Esophagus muscularis mucosa (tissue), 4 donors: ENCODE measurements at regions not wholly inside any gene's neighbourhood (a gene's known extent, or its start where the extent isn't known, plus 50 kb on each side); places are given as distances from the start of the nearest gene placed in this dataset.

Experiments used
- EP300 ChIP-seq: sonication (generic); formaldehyde crosslinking; IDR thresholded peaks from one replicate; pipeline ENCODE4 v1.6.1; 2017; ENCODE audit warnings: antibody characterized with exemption
- POLR2A ChIP-seq: fragments of 450-650 bp; IDR thresholded peaks from one replicate; pipeline ENCODE4 v1.6.1; 2017; ENCODE audit warnings: antibody characterized with exemption, moderate library complexity, mild to moderate bottlenecking, low read depth
- POLR2AphosphoS5 ChIP-seq, 2 donors: sonication (generic); formaldehyde crosslinking; IDR thresholded peaks; one replicate each; pipeline ENCODE4 v1.6.1; 2017; ENCODE audit warnings: antibody characterized with exemption in 2 of 2
- TF ChIP-seq, protein P1 (sequence below), 3 experiments: fragments of 200-600 bp in 2 of 3; fragments of 450-650 bp in 1 of 3; sonication (generic) in 2 of 3; IDR thresholded peaks; one replicate each; pipeline ENCODE4 v1.5.1; 2017 to 2019; ENCODE audit warnings: antibody characterized with exemption in 3 of 3, mild to moderate bottlenecking in 2 of 3, moderate library complexity in 1 of 3

DNA sequence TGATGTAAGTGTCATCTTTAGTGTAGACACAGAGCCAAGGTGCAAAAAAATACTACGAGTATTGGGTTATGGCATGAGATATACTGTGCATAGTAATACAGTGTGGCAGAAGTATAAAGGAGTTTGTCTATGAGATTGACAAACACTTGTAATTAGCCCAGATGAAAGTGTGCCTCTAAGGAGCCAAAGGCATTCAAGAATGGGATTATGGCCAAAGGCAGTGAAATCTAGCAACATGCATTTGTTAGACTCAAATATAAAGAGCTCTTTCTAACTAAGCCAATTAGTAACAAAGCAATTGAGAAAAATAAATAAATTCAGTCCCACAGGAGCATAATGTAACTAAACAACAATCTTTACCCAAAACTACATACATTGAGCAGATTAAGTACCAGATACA is 1761.8 kb downstream of the SUCLG1 start:
- TF ChIP-seq, protein P1, sequence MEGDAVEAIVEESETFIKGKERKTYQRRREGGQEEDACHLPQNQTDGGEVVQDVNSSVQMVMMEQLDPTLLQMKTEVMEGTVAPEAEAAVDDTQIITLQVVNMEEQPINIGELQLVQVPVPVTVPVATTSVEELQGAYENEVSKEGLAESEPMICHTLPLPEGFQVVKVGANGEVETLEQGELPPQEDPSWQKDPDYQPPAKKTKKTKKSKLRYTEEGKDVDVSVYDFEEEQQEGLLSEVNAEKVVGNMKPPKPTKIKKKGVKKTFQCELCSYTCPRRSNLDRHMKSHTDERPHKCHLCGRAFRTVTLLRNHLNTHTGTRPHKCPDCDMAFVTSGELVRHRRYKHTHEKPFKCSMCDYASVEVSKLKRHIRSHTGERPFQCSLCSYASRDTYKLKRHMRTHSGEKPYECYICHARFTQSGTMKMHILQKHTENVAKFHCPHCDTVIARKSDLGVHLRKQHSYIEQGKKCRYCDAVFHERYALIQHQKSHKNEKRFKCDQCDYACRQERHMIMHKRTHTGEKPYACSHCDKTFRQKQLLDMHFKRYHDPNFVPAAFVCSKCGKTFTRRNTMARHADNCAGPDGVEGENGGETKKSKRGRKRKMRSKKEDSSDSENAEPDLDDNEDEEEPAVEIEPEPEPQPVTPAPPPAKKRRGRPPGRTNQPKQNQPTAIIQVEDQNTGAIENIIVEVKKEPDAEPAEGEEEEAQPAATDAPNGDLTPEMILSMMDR (IDR thresholded peaks at IDR 0.05) = no peak
- TF ChIP-seq EP300 = no peak
- no peak for TF ChIP-seq POLR2AphosphoS5 (IDR thresholded peaks at IDR 0.05)
- TF ChIP-seq POLR2A = no peak
